Left ventricle myocardium inferior (tissue), 1 donor: ENCODE measurements at regions not wholly inside any gene's neighbourhood (a gene's known extent, or its start where the extent isn't known, plus 50 kb on each side); places are given as distances from the start of the nearest gene placed in this dataset.

Experiments
- DNase-seq: peaks from one replicate; pipeline ENCODE4 v3.0.0-alpha.2; 2020
- H3K27ac ChIP-seq: fragments of 200-600 bp; replicated peaks from 2 replicates; pipeline ENCODE4 v1.8.0; 2021
- H3K27me3 ChIP-seq: fragments of 200-600 bp; 2 replicates; pipeline ENCODE4 v1.8.0; 2021; ENCODE audit warnings: low read depth
- H3K36me3 ChIP-seq: fragments of 200-600 bp; 2 replicates; pipeline ENCODE4 v1.8.0; 2021
- H3K4me1 ChIP-seq: fragments of 200-600 bp; 2 replicates; pipeline ENCODE4 v1.8.0; 2021
- H3K4me3 ChIP-seq: fragments of 200-600 bp; 2 replicates; pipeline ENCODE4 v1.8.0; 2021; ENCODE audit warnings: mild to moderate bottlenecking, moderate library complexity
- H3K9me3 ChIP-seq: fragments of 200-600 bp; replicated peaks from 2 replicates; pipeline ENCODE4 v1.8.0; 2021
- CTCF ChIP-seq: fragments of 200-600 bp; IDR thresholded peaks from 2 replicates; pipeline ENCODE4 v1.8.0; 2021; ENCODE audit warnings: antibody characterized with exemption, mild to moderate bottlenecking, borderline replicate concordance
- intact Hi-C: fragments of 100-400 bp; cut with micrococcal nuclease; formaldehyde crosslinking; loops from one replicate; pipeline ENCODE4 v1.11.0; 2022
- donor health status: DM: no; HTN: yes; CAD: no; lungs with severe emphysema.

GRCh38 chr2:216287251-216287650, 85.0 kb downstream of the MARCHF4 start:
- intact Hi-C loops = no loop called here
- TF ChIP-seq CTCF = no peak
- no peak for DNase-seq
- Histone ChIP-seq H3K9me3 (no peaks in the 10 kb centered on the region), H3K36me3 (no peaks in the 10 kb centered on the region), H3K4me1 (no peaks in the 10 kb centered on the region), H3K4me3 (no peak overlapping the region), H3K27ac (no peak overlapping the region), H3K27me3 (peaks cover 45% of the 10 kb centered on the region)

- no peaks in the 10 kb centered on the region for H3K36me3 ChIP-seq
- H3K4me3 ChIP-seq = no peak overlapping the region
- H3K27ac ChIP-seq = no peak overlapping the region
- H3K27me3 ChIP-seq = peaks cover 45% of the 10 kb centered on the region
- intact Hi-C loops = no loop called here
- peaks cover 5% of the 10 kb centered on the region for H3K4me1 ChIP-seq
- H3K9me3 ChIP-seq = no peaks in the 10 kb centered on the region
- DNase-seq = no peak
- no peak for TF ChIP-seq CTCF
Observed at GRCh38 chr2:216286616-216287231, 85.6 kb downstream of the MARCHF4 start.

GRCh38 chr2:216285701-216286100, 86.6 kb downstream of the MARCHF4 start:
- DNase-seq = no peak
- Histone ChIP-seq H3K4me3 (no peak overlapping the region), H3K9me3 (no peaks in the 10 kb centered on the region), H3K4me1 (peaks cover 6% of the 10 kb centered on the region), H3K36me3 (no peaks in the 10 kb centered on the region), H3K27me3 (peaks cover 38% of the 10 kb centered on the region), H3K27ac (no peak overlapping the region)
- intact Hi-C loops = no loop called here
- TF ChIP-seq CTCF = no peak

- no peak for TF ChIP-seq CTCF
- Histone ChIP-seq H3K27me3 (peaks cover 30% of the 10 kb centered on the region), H3K4me3 (no peak overlapping the region), H3K27ac (no peak overlapping the region), H3K36me3 (no peaks in the 10 kb centered on the region), H3K4me1 (peaks cover 6% of the 10 kb centered on the region), H3K9me3 (no peaks in the 10 kb centered on the region)
- intact Hi-C loops = no loop called here
- no peak for DNase-seq
Observed at GRCh38 chr2:216284708-216285107, 87.6 kb downstream of the MARCHF4 start.

- Histone ChIP-seq H3K27me3 (peaks cover 26% of the 10 kb centered on the region), H3K4me3 (no peak overlapping the region), H3K27ac (no peak overlapping the region), H3K9me3 (no peaks in the 10 kb centered on the region), H3K4me1 (peaks cover 12% of the 10 kb centered on the region), H3K36me3 (no peaks in the 10 kb centered on the region)
- no peak for TF ChIP-seq CTCF
- intact Hi-C loops = no loop called here
- DNase-seq = no peak
Observed at GRCh38 chr2:216283038-216283900, 89.0 kb downstream of the MARCHF4 start.
